ENCODE measurements at regions not wholly inside any gene's neighbourhood (a gene's known extent, or its start where the extent isn't known, plus 50 kb on each side); places are given as distances from the start of the nearest gene placed in this dataset.

DNA sequence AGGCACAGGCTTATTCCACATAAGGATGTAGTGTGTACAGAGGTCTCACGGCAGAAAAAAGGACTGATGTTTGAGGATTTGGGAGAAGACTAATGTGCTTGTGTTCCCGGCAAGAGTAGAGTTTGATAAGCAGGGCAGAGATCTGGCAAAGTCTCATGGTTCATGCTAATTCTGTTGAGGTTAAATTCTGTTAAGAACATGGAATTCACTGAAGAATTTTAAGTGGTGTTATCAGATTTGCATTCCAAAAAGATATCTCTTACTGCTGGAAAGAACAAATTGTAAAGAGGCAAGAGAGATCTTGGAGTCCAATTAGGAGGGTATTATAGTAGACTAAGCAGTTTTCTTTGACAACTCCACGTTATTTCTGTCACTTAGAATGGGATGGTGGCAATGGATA is 348.3 kb downstream of the TDRD3 start:
- TF ChIP-seq POLR2A (IDR thresholded peaks at IDR 0.05): no peak
- TF ChIP-seq, protein P1, sequence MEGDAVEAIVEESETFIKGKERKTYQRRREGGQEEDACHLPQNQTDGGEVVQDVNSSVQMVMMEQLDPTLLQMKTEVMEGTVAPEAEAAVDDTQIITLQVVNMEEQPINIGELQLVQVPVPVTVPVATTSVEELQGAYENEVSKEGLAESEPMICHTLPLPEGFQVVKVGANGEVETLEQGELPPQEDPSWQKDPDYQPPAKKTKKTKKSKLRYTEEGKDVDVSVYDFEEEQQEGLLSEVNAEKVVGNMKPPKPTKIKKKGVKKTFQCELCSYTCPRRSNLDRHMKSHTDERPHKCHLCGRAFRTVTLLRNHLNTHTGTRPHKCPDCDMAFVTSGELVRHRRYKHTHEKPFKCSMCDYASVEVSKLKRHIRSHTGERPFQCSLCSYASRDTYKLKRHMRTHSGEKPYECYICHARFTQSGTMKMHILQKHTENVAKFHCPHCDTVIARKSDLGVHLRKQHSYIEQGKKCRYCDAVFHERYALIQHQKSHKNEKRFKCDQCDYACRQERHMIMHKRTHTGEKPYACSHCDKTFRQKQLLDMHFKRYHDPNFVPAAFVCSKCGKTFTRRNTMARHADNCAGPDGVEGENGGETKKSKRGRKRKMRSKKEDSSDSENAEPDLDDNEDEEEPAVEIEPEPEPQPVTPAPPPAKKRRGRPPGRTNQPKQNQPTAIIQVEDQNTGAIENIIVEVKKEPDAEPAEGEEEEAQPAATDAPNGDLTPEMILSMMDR (IDR thresholded peaks at IDR 0.05): no peak
- no peak for ATAC-seq
- Histone ChIP-seq H3K27ac (no peak overlapping the region), H3K36me3 (no peaks in the 10 kb centered on the region), H3K4me3 (no peak overlapping the region), H3K9me3 (no peaks in the 10 kb centered on the region), H3K27me3 (no peaks in the 10 kb centered on the region), H3K4me1 (no peaks in the 10 kb centered on the region)
- 24% methylated on average over 3 of the region's 3 CpGs for WGBS (ENCODE audit: insufficient coverage, low coverage, low lambda C conversion rate, missing lambda C conversion rate)
- no peak for DNase-seq
- intact Hi-C loops (cut with DNase I): no loop called here

DNA sequence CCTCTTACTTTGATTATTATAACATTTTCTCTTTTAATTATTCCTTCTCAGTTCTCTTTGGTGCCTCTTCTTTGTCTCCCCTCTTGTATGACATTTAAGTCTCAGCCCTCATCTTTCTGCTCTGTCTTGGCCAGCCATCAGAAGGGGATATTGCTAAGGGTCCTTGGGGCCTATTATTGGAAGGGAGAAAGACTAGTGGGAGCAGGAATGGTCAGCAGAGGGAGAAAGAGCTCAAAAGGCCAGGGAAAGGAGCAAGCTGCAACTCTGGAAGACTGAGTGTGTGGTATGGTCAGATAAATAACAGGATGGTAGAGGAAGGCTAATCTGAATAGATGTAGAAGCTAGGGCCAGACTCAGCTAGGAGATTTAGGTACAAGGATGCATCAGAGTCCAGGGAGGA is 336.9 kb downstream of the TDRD3 start:
- Histone ChIP-seq H3K4me1 (no peaks in the 10 kb centered on the region), H3K27ac (no peak overlapping the region), H3K4me3 (no peak overlapping the region), H3K36me3 (no peaks in the 10 kb centered on the region), H3K9me3 (no peaks in the 10 kb centered on the region), H3K27me3 (no peaks in the 10 kb centered on the region)
- no peak for DNase-seq
- intact Hi-C loops (cut with DNase I): no loop called here
- no peak for ATAC-seq
- TF ChIP-seq, protein P1 (IDR thresholded peaks at IDR 0.05): no peak

DNA sequence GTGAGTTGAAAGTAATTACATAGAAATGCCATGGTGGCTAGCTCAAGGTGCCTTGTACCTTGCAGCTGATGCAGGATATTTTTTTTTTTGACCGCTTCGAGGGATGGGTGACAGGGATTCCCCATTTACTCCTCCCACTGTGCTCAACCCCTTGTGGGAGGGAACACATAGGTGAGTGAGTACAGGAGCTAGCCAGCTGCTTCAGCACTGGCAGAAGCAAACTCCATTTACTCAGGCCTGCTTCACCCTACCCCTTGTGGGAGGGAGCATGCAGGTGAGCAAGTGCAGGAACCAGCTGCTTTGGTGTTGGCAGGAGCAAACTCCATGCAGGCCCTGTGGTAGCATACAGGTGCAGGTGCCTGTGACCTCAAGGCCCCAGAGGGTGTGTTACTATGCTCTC is 330.1 kb downstream of the TDRD3 start:
- DNase-seq: no peak
- H3K4me1 ChIP-seq: no peaks in the 10 kb centered on the region
- H3K36me3 ChIP-seq: no peaks in the 10 kb centered on the region
- H3K9me3 ChIP-seq: no peaks in the 10 kb centered on the region
- no peak overlapping the region for H3K27ac ChIP-seq
- 83% methylated on average over 2 of the region's 2 CpGs for WGBS (ENCODE audit: insufficient coverage, low coverage, low lambda C conversion rate, missing lambda C conversion rate)
- H3K27me3 ChIP-seq: no peaks in the 10 kb centered on the region
- ATAC-seq: peak in 1 of 4 donors; percentile 18
- no peak for TF ChIP-seq POLR2A (IDR thresholded peaks at IDR 0.05)
- TF ChIP-seq, protein P1 (IDR thresholded peaks at IDR 0.05): no peak
- intact Hi-C loops (cut with DNase I): no loop called here
- H3K4me3 ChIP-seq: no peak overlapping the region

DNA sequence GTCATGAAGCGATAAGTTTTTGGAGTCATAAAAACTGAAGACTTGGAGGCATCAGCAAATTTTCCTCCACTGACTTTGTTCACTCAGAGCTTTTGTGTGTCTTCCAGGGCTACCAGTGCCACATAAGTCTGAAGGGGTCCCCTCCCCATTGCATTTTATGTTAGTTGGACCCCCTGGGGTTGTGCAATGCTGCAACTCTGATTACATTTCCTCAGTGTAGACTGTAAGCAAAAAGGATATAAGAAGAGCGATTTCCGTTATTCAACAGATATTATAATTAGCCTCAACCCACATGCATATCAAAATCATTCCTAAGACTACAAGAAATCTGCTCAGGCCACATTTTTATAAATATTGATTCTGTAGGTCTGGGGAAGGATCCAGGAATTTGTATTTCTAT is 324.0 kb downstream of the TDRD3 start:
- ATAC-seq (no peak), DNase-seq (no peak)
- H3K27ac ChIP-seq: no peak overlapping the region
- no peaks in the 10 kb centered on the region for H3K4me1 ChIP-seq
- no peaks in the 10 kb centered on the region for H3K36me3 ChIP-seq
- H3K4me3 ChIP-seq: no peak overlapping the region
- WGBS (ENCODE audit: insufficient coverage, low coverage, low lambda C conversion rate, missing lambda C conversion rate): 72% methylated on average over 3 of the region's 3 CpGs
- TF ChIP-seq, protein P1 (IDR thresholded peaks at IDR 0.05): no peak
- no peak for TF ChIP-seq POLR2A (IDR thresholded peaks at IDR 0.05)
- no peaks in the 10 kb centered on the region for H3K9me3 ChIP-seq
- intact Hi-C loops (cut with DNase I): no loop called here
- no peaks in the 10 kb centered on the region for H3K27me3 ChIP-seq

DNA sequence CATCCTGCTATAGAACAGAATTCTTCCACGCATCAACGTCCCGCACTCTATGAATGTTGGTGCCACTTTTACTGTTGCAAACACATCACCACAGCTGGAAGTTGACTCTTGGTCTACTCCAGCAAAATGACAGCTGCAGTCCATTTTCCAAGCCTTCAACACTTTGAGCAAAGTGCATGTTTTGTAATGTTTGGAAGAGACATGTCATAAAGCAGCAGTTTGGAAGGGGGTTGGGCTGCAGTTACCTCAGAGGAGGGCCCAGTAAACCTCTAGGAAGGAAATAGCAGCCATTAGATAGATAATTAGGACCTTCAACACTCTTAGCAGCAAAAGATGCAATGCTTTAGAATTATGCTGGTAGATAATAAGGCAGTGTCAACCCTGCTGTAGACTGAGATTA is 323.6 kb downstream of the TDRD3 start:
- ATAC-seq (no peak), DNase-seq (no peak)
- intact Hi-C loops (cut with DNase I): no loop called here
- H3K4me1 ChIP-seq: no peaks in the 10 kb centered on the region
- WGBS (ENCODE audit: insufficient coverage, low coverage, low lambda C conversion rate, missing lambda C conversion rate): 61% methylated on average over 3 of the region's 3 CpGs
- no peaks in the 10 kb centered on the region for H3K27me3 ChIP-seq
- TF ChIP-seq, protein P1 (IDR thresholded peaks at IDR 0.05): no peak
- TF ChIP-seq POLR2A (IDR thresholded peaks at IDR 0.05): no peak
- H3K4me3 ChIP-seq: no peak overlapping the region
- H3K27ac ChIP-seq: no peak overlapping the region
- H3K9me3 ChIP-seq: no peaks in the 10 kb centered on the region
- no peaks in the 10 kb centered on the region for H3K36me3 ChIP-seq
